B cell (primary cell): ENCODE measurements at regions not wholly inside any gene's neighbourhood (a gene's known extent, or its start where the extent isn't known, plus 50 kb on each side); places are given as distances from the start of the nearest gene placed in this dataset.

Experiments
- ATAC-seq: fragments of 200-7000 bp; cut with Tn5 transposase; one replicate; pipeline ENCODE4 v1.10.0; 2021; ENCODE audit warnings: low read depth, mild to moderate bottlenecking, moderate number of reproducible peaks, moderate library complexity
- CTCF ChIA-PET: fragments of 350-600 bp; sonication (Branson Sonifier 250); formaldehyde crosslinking; loops from one replicate; lab custom pipeline; 2021; ENCODE audit warnings: antibody characterized with exemption, inconsistent platforms; lab: Charles Lee
- POLR2A ChIA-PET: fragments of 350-600 bp; sonication (Branson Sonifier 250); formaldehyde crosslinking; loops from one replicate; lab custom pipeline; 2021; ENCODE audit warnings: antibody characterized with exemption; lab: Charles Lee
- DNase-seq: peaks from one replicate; pipeline ENCODE4 v3.0.0; 2013
- H2AFZ ChIP-seq: 2 replicates; pipeline ENCODE4 v1.6.1; 2012; ENCODE audit warnings: mild to moderate bottlenecking, low read depth, low read length; ENCODE audit not compliant: insufficient read depth, poor library complexity, severe bottlenecking
- H3K27ac ChIP-seq, 2 donors: 1 replicate in 1 of 2; 2 replicates in 1 of 2; pipeline ENCODE4 v1.5.1; 2012 to 2013; ENCODE audit warnings: low read length in 2 of 2, mild to moderate bottlenecking in 2 of 2, moderate library complexity in 1 of 2
- H3K27me3 ChIP-seq, 4 experiments: fragments of 200-600 bp in 1 of 4; sonication (generic) in 1 of 4; replicated peaks in 1 of 4; 1 replicate in 2 of 4; 2 replicates in 2 of 4; pipeline versions ENCODE4 v1.6.1 to v1.7.0; 2013 to 2016; ENCODE audit warnings: low read length in 3 of 4, mild to moderate bottlenecking in 2 of 4, mixed read lengths in 1 of 4, moderate library complexity in 1 of 4; ENCODE audit not compliant: insufficient read depth in 4 of 4, control insufficient read depth in 3 of 4; ENCODE audit errors: control extremely low read depth in 1 of 4
- H3K36me3 ChIP-seq, 2 experiments: replicated peaks in 1 of 2; 1 replicate in 1 of 2; 2 replicates in 1 of 2; pipeline versions ENCODE4 v1.6.1 to v1.7.1; 2013; ENCODE audit warnings: low read length in 1 of 2; ENCODE audit not compliant: insufficient read depth in 2 of 2, control insufficient read depth in 1 of 2; ENCODE audit errors: control extremely low read depth in 1 of 2, extremely low read depth in 1 of 2
- H3K4me1 ChIP-seq, 2 donors: fragments of 200-600 bp in 1 of 2; sonication (generic) in 1 of 2; 1 replicate in 1 of 2; 2 replicates in 1 of 2; pipeline versions ENCODE4 v1.5.1 to v1.6.1; 2013 to 2017; ENCODE audit warnings: low read length in 2 of 2; ENCODE audit not compliant: control insufficient read depth in 2 of 2, insufficient read depth in 2 of 2
- H3K4me2 ChIP-seq: replicated peaks from 2 replicates; pipeline ENCODE3; 2012; ENCODE audit warnings: mild to moderate bottlenecking, low read depth, low read length; ENCODE audit not compliant: poor library complexity, severe bottlenecking
- H3K4me3 ChIP-seq, 5 experiments: fragments of 200-600 bp in 1 of 5; sonication (generic) in 1 of 5; 1 replicate in 3 of 5; 2 replicates in 2 of 5; pipeline versions ENCODE4 v1.5.1 to v1.7.0; 2011 to 2016; ENCODE audit warnings: low read length in 4 of 5, mild to moderate bottlenecking in 4 of 5, low read depth in 2 of 5, control low read depth in 1 of 5, moderate library complexity in 1 of 5; ENCODE audit not compliant: insufficient read depth in 1 of 5; ENCODE audit errors: control extremely low read depth in 1 of 5, extremely low read depth in 1 of 5
- H3K79me2 ChIP-seq: fragments of 200-600 bp; sonication (generic); one replicate; pipeline ENCODE4 v1.6.0; 2016; ENCODE audit warnings: low read length; ENCODE audit not compliant: control insufficient read depth, insufficient read depth
- H3K9ac ChIP-seq: fragments of 200-600 bp; sonication (generic); 2 replicates; pipeline ENCODE4 v1.6.1; 2017; ENCODE audit warnings: mild to moderate bottlenecking, low read length, moderate library complexity
- H3K9me3 ChIP-seq, 3 donors: one replicate each; pipeline versions ENCODE4 v1.6.1 to v1.7.1; 2013; ENCODE audit warnings: low read length in 2 of 3; ENCODE audit not compliant: control insufficient read depth in 2 of 3, insufficient read depth in 1 of 3; ENCODE audit errors: control extremely low read depth in 1 of 3
- H4K20me1 ChIP-seq: 2 replicates; pipeline ENCODE4 v1.6.0; 2012; ENCODE audit warnings: mild to moderate bottlenecking, low read length; ENCODE audit not compliant: insufficient read depth, control insufficient read depth, poor library complexity, severe bottlenecking
- H3K27ac Mint-ChIP-seq: one replicate; pipeline ENCODE4 v1.8.0; 2021; ENCODE audit warnings: mixed read lengths
- H3K27me3 Mint-ChIP-seq: one replicate; pipeline ENCODE4 v1.8.0; 2021; ENCODE audit warnings: mixed read lengths
- H3K4me1 Mint-ChIP-seq: one replicate; pipeline ENCODE4 v1.8.0; 2021; ENCODE audit warnings: mixed read lengths
- H3K4me3 Mint-ChIP-seq: one replicate; pipeline ENCODE4 v1.8.0; 2021; ENCODE audit warnings: mixed read lengths
- H3K9me3 Mint-ChIP-seq: one replicate; pipeline ENCODE4 v1.8.0; 2022; ENCODE audit warnings: mixed read lengths; ENCODE audit not compliant: insufficient read depth
- EZH2 ChIP-seq: IDR thresholded peaks from 2 replicates; pipeline ENCODE4 v1.6.1; 2012; ENCODE audit warnings: borderline replicate concordance, low read depth, mild to moderate bottlenecking, moderate library complexity, low read length; ENCODE audit not compliant: insufficient read depth, poor library complexity, severe bottlenecking
- WGBS: methylation state at CpG from one replicate; pipeline ENCODE4 v1.1.5; 2013; ENCODE audit warnings: missing lambda C conversion rate; ENCODE audit not compliant: insufficient coverage; 5-methylcytosine and 5-hydroxymethylcytosine counted together
- intact Hi-C: fragments of 100-400 bp; cut with micrococcal nuclease; formaldehyde crosslinking; loops from one replicate; pipeline ENCODE4 v1.10.0; 2022
- TF ChIP-seq, protein P1 (sequence below): fragments of 200-600 bp; IDR thresholded peaks from one replicate; pipeline ENCODE4 v1.8.0; 2022; ENCODE audit warnings: antibody characterized with exemption, mild to moderate bottlenecking

DNA sequence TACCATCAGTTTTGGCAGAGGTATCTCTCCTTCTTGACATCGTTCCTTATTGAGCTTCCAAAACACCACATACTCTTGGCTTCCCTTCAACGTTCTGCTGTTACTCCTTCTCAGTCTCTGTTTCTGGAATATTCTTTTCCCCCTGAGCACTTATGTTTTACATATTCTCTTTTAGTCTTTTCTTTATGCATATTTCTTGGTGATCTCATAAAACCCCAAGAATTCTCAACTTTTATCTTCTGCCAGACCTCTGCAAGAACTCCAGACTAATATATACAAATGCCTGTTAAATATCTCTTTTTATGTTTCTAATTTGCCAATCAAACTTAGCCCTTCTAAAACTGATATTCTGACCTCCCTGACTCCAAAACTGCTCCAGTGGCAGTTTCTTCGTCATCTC is 453.4 kb upstream of the CTNND2 start:
- Histone ChIP-seq H3K27ac (no peak overlapping the region), H4K20me1 (no peaks in the 10 kb centered on the region), H2AFZ (no peak overlapping the region), H3K4me2 (no peak overlapping the region), H3K27me3 (no peaks in the 10 kb centered on the region), H3K4me1 (no peaks in the 10 kb centered on the region), H3K9me3 (no peaks in the 10 kb centered on the region), H3K36me3 (no peaks in the 10 kb centered on the region), H3K4me3 (no peak overlapping the region), H3K79me2 (no peaks in the 10 kb centered on the region), H3K9ac (no peak overlapping the region)
- no peak for ATAC-seq
- intact Hi-C loops: no loop called here
- ChIA-PET POLR2A (no interaction called here), CTCF (no interaction called here)
- H3K4me1 Mint-ChIP-seq: no peaks in the 10 kb centered on the region
- H3K4me3 Mint-ChIP-seq: no peak overlapping the region
- TF ChIP-seq EZH2: no peak
- TF ChIP-seq, protein P1, sequence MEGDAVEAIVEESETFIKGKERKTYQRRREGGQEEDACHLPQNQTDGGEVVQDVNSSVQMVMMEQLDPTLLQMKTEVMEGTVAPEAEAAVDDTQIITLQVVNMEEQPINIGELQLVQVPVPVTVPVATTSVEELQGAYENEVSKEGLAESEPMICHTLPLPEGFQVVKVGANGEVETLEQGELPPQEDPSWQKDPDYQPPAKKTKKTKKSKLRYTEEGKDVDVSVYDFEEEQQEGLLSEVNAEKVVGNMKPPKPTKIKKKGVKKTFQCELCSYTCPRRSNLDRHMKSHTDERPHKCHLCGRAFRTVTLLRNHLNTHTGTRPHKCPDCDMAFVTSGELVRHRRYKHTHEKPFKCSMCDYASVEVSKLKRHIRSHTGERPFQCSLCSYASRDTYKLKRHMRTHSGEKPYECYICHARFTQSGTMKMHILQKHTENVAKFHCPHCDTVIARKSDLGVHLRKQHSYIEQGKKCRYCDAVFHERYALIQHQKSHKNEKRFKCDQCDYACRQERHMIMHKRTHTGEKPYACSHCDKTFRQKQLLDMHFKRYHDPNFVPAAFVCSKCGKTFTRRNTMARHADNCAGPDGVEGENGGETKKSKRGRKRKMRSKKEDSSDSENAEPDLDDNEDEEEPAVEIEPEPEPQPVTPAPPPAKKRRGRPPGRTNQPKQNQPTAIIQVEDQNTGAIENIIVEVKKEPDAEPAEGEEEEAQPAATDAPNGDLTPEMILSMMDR: no peak
- 83% methylated on average over 3 of the region's 3 CpGs for WGBS
- no peaks in the 10 kb centered on the region for H3K27me3 Mint-ChIP-seq
- H3K27ac Mint-ChIP-seq: no peak overlapping the region
- no peak for DNase-seq
- peaks cover 11% of the 10 kb centered on the region for H3K9me3 Mint-ChIP-seq

DNA sequence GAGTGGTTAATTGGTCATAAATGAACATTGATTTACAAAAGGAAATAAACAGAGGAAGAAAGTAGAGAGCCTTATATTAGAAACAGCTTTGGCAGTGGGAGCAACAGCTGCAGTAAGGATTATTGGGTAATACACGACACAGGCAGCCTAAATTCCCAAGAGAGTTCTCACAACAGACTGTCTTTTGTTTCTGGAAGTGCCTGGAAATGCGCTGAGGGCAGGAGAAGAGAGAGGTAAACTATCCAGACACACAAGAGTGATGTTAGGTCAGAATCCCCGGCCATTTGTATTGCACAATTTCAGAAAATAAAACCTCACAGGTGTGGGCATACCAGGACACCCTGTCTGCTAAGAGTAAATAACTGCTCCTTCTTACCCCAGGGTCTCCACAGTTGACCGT is 450.4 kb upstream of the CTNND2 start:
- POLR2A ChIA-PET: no interaction called here
- no peak overlapping the region for H3K4me2 ChIP-seq
- Mint-ChIP-seq H3K27me3 (no peaks in the 10 kb centered on the region), H3K4me3 (no peak overlapping the region), H3K4me1 (no peaks in the 10 kb centered on the region), H3K9me3 (peaks cover 13% of the 10 kb centered on the region), H3K27ac (no peak overlapping the region)
- no peaks in the 10 kb centered on the region for H3K27me3 ChIP-seq
- DNase-seq (no peak), ATAC-seq (no peak)
- CTCF ChIA-PET: no interaction called here
- no peak overlapping the region for H3K9ac ChIP-seq
- TF ChIP-seq, protein P1: no peak
- H3K27ac ChIP-seq: no peak overlapping the region
- H2AFZ ChIP-seq: no peak overlapping the region
- H3K79me2 ChIP-seq: no peaks in the 10 kb centered on the region
- no peaks in the 10 kb centered on the region for H3K4me1 ChIP-seq
- no peaks in the 10 kb centered on the region for H4K20me1 ChIP-seq
- H3K9me3 ChIP-seq: peaks cover 0 to 3% (median 0%) of the 10 kb centered on the region in 3 donors
- no CpG with 5 or more reads among the region's 4 CpGs for WGBS
- intact Hi-C loops: no loop called here
- H3K36me3 ChIP-seq: no peaks in the 10 kb centered on the region
- no peak overlapping the region for H3K4me3 ChIP-seq
